ENCODE measurements at regions not wholly inside any gene's neighbourhood (a gene's known extent, or its start where the extent isn't known, plus 50 kb on each side); places are given as distances from the start of the nearest gene placed in this dataset.

DNA sequence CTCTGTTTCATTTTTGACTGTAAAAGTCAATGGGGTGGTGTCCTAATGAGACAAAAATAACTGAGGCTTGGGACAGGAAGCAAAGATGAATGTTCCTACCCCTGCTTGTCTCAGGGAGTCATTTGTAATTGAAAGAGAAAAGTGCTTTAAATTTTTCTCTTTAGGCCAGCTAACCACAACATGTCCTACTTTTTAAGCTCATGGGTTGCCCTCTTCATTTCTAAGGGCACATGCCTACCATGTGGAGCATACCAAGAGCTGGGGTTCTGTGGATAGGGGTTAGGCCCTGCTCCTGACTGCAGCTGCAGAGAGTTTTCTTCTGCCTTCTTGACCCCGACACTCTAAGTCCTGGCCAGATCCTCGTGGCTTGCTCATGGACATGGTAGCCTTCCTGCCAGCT is 96.8 kb upstream of the ARL4C start:
- TF ChIP-seq CTCF (IDR thresholded peaks at IDR 0.05; ENCODE audit: poor library complexity, severe bottlenecking) (no peak), SMC3 (conservative IDR thresholded peaks at IDR 0.05; ENCODE audit: poor library complexity) (no peak), EZH2 (IDR thresholded peaks at IDR 0.05; ENCODE audit: borderline replicate concordance, insufficient read depth, low read length, poor library complexity, severe bottlenecking) (no peak)
